ENCODE measurements at regions not wholly inside any gene's neighbourhood (a gene's known extent, or its start where the extent isn't known, plus 50 kb on each side); places are given as distances from the start of the nearest gene placed in this dataset.

DNA sequence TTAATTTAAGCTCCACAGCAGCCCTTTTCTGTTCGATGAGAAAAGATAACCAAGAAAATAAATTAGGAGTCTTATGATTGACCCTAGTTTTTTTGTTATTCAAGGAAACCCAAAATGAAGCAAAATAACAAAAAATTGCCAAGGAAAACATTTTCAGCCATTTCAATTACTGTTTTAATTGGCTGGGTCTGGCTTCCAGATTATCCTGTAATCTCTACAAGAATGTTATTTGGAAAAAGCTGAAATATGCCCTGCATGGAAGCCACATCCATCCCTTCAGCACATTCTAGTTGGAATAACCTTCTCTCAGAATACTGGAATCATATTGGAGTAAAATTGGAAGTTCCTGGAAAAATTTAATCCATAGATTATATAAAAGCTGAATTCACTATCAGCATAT is 191.1 kb upstream of the CCN2 start:
- DNase-seq (ENCODE audit: extremely low spot score): no peak
- Histone ChIP-seq H3K4me1 (peaks cover 0 to 5% (median 0%) of the 10 kb centered on the region in 4 donors), H3K27ac (replicated peaks in 1 of 4) (no peak overlapping the region), H3K27me3 (no peaks in the 10 kb centered on the region), H3K4me3 (no peak overlapping the region), H3K36me3 (no peaks in the 10 kb centered on the region), H3K9me3 (no peaks in the 10 kb centered on the region)
- no peak for TF ChIP-seq EP300 (IDR thresholded peaks at IDR 0.05)
- TF ChIP-seq POLR2AphosphoS5 (IDR thresholded peaks at IDR 0.05): no peak
- TF ChIP-seq POLR2A (IDR thresholded peaks at IDR 0.05; ENCODE audit: low read depth): no peak
- TF ChIP-seq, protein P1, sequence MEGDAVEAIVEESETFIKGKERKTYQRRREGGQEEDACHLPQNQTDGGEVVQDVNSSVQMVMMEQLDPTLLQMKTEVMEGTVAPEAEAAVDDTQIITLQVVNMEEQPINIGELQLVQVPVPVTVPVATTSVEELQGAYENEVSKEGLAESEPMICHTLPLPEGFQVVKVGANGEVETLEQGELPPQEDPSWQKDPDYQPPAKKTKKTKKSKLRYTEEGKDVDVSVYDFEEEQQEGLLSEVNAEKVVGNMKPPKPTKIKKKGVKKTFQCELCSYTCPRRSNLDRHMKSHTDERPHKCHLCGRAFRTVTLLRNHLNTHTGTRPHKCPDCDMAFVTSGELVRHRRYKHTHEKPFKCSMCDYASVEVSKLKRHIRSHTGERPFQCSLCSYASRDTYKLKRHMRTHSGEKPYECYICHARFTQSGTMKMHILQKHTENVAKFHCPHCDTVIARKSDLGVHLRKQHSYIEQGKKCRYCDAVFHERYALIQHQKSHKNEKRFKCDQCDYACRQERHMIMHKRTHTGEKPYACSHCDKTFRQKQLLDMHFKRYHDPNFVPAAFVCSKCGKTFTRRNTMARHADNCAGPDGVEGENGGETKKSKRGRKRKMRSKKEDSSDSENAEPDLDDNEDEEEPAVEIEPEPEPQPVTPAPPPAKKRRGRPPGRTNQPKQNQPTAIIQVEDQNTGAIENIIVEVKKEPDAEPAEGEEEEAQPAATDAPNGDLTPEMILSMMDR (IDR thresholded peaks at IDR 0.05): no peak
- intact Hi-C loops (cut with DNase I): no loop called here
- 69% methylated on average over 1 of the region's 1 CpG for WGBS

DNA sequence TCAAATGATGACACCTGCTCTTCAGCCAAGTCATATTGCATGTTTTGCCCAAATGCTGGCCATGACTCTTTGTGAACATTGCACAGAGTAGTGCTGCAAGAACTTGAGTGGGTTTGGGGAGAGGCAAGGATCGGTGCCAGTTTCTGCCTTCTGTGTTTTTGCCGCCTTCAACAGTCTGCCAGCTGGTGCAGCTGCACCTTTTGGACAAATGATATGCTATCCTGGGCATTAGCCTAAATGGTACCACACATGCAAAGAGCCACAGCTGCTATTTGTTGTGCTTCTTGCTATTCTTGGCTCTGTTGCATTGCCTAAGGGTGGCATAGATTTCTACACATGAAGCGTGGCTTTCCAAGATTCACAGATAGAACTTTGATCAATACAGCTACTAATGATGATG is 189.0 kb upstream of the CCN2 start:
- Histone ChIP-seq H3K27me3 (no peaks in the 10 kb centered on the region), H3K27ac (replicated peaks in 1 of 4) (no peak overlapping the region), H3K36me3 (no peaks in the 10 kb centered on the region), H3K9me3 (no peaks in the 10 kb centered on the region), H3K4me3 (no peak overlapping the region), H3K4me1 (no peaks in the 10 kb centered on the region)
- TF ChIP-seq POLR2A (IDR thresholded peaks at IDR 0.05; ENCODE audit: low read depth): no peak
- TF ChIP-seq EP300 (IDR thresholded peaks at IDR 0.05): no peak
- TF ChIP-seq, protein P1 (IDR thresholded peaks at IDR 0.05): no peak
- no peak for TF ChIP-seq POLR2AphosphoS5 (IDR thresholded peaks at IDR 0.05)
- intact Hi-C loops (cut with DNase I): no loop called here
- 92% methylated on average over 3 of the region's 3 CpGs for WGBS
- DNase-seq (ENCODE audit: extremely low spot score): no peak

DNA sequence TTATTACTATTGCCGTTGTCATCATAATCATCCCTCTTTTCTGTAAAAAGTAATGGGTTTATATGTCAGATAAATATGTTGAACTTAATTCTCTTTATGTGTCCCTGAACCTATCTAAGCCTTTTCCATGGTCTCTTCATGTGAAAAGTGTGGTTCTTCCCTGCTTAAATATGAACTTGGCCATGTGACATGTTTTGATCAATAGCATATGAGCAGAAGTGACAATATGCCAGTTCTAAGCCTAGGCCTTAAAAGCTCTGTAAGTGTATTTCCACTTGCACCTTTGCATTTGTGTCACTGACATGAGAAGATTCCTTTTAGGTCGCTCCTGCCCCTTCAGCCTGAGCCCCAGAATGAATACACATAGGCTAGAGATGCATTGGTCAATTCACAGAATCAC is 188.4 kb upstream of the CCN2 start:
- no peaks in the 10 kb centered on the region for H3K27me3 ChIP-seq
- intact Hi-C loops (cut with DNase I): loop anchor here (10.0 kb wide), 1 partner anchor 115 kb away; no protein-coding TSS in a partner anchor
- H3K9me3 ChIP-seq: no peaks in the 10 kb centered on the region
- DNase-seq (ENCODE audit: extremely low spot score): no peak
- no peaks in the 10 kb centered on the region for H3K36me3 ChIP-seq
- TF ChIP-seq, protein P1 (IDR thresholded peaks at IDR 0.05): no peak
- TF ChIP-seq EP300 (IDR thresholded peaks at IDR 0.05): no peak
- no peak for TF ChIP-seq POLR2AphosphoS5 (IDR thresholded peaks at IDR 0.05)
- TF ChIP-seq POLR2A (IDR thresholded peaks at IDR 0.05; ENCODE audit: low read depth): no peak
- no peaks in the 10 kb centered on the region for H3K4me1 ChIP-seq
- no peak overlapping the region for H3K4me3 ChIP-seq
- no peak overlapping the region for H3K27ac ChIP-seq (replicated peaks in 1 of 4)
- WGBS: 92% methylated on average over 2 of the region's 2 CpGs

DNA sequence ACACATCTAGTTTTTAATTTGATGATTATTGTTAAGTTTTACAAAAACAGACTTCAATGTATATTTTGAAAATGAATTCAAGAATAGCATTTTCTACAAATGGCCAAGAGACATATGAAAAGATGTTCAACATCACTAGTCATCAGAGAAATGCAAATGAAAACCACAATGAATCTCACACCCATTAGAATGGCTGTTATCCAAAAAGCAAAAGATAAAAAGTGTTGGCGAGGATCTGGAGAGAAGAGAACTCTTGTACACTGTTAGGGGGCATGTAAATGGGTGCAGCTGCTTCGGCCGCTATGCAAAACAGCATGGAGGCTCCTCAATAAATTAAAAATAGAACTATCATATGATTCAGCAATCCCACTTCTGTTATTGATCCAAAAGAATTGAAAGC is 185.8 kb upstream of the CCN2 start:
- Histone ChIP-seq H3K27me3 (no peaks in the 10 kb centered on the region), H3K9me3 (no peaks in the 10 kb centered on the region), H3K27ac (replicated peaks in 1 of 4) (no peak overlapping the region), H3K4me3 (no peak overlapping the region), H3K36me3 (no peaks in the 10 kb centered on the region), H3K4me1 (peaks cover 18 to 24% (median 22%) of the 10 kb centered on the region in 4 donors)
- TF ChIP-seq EP300 (IDR thresholded peaks at IDR 0.05) (no peak), POLR2A (IDR thresholded peaks at IDR 0.05; ENCODE audit: low read depth) (no peak), POLR2AphosphoS5 (IDR thresholded peaks at IDR 0.05) (no peak)
- TF ChIP-seq, protein P1 (IDR thresholded peaks at IDR 0.05): no peak
- DNase-seq (ENCODE audit: extremely low spot score): no peak
- intact Hi-C loops (cut with DNase I): loop anchor here (10.0 kb wide), 1 partner anchor 112 kb away; no protein-coding TSS in a partner anchor
- 92% methylated on average over 3 of the region's 3 CpGs for WGBS

DNA sequence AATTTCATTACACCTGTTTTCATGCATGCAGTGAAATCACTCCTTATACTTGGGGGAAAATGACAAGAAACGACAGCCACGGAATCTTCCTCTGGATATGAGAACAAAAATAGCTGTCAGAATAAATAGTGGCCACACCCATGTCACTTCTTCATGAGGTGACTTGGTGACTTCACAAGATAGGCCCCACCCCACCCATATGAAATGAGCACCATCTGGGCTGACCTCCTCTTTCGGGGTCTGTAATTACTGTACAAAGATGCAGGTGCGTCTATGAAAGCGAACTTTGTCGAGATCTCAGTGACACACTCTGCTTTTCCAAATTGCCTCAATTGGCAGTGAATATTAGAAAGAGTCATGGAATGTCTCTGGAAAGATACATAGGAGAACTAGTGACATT is 184.2 kb upstream of the CCN2 start:
- no peak overlapping the region for H3K27ac ChIP-seq (replicated peaks in 1 of 4)
- intact Hi-C loops (cut with DNase I): loop anchor here (10.0 kb wide), 1 partner anchor 111 kb away; no protein-coding TSS in a partner anchor
- no peaks in the 10 kb centered on the region for H3K27me3 ChIP-seq
- no peaks in the 10 kb centered on the region for H3K9me3 ChIP-seq
- no peak overlapping the region for H3K4me3 ChIP-seq
- 95% methylated on average over 6 of the region's 6 CpGs for WGBS
- DNase-seq (ENCODE audit: extremely low spot score): no peak
- H3K36me3 ChIP-seq: no peaks in the 10 kb centered on the region
- TF ChIP-seq, protein P1 (IDR thresholded peaks at IDR 0.05): no peak
- TF ChIP-seq EP300 (IDR thresholded peaks at IDR 0.05): no peak
- TF ChIP-seq POLR2A (IDR thresholded peaks at IDR 0.05; ENCODE audit: low read depth): no peak
- TF ChIP-seq POLR2AphosphoS5 (IDR thresholded peaks at IDR 0.05): no peak
- H3K4me1 ChIP-seq: peaks cover 33 to 40% (median 38%) of the 10 kb centered on the region in 4 donors

All from esophagus muscularis mucosa (tissue), 4 donors.